Calu3 (cell line): ENCODE measurements at regions not wholly inside any gene's neighbourhood (a gene's known extent, or its start where the extent isn't known, plus 50 kb on each side); places are given as distances from the start of the nearest gene placed in this dataset.

Experiments
- BruUV-seq: library from RNA; stranded (reverse); fragments of 400-500 nt; replicated peaks from 2 replicates; lab custom pipeline; 2021; lab: Mats Ljungman, UMichigan
- CTCF ChIA-PET: fragments of 300-600 bp; sonication (Branson Sonifier 250); formaldehyde crosslinking; loops from one replicate; lab custom pipeline; 2022; ENCODE audit warnings: antibody characterized with exemption; lab: Charles Lee
- DNase-seq: peaks from one replicate; pipeline ENCODE4 v3.0.0; 2022
- H3K27ac Mint-ChIP-seq: one replicate; pipeline ENCODE4 v1.8.0; 2022; ENCODE audit warnings: mixed read lengths; ENCODE audit not compliant: unreplicated experiment
- H3K27me3 Mint-ChIP-seq: one replicate; pipeline ENCODE4 v1.8.0; 2022; ENCODE audit warnings: mixed read lengths; ENCODE audit not compliant: unreplicated experiment
- H3K36me3 Mint-ChIP-seq: one replicate; pipeline ENCODE4 v1.8.0; 2022; ENCODE audit warnings: mild to moderate bottlenecking, moderate library complexity, mixed read lengths; ENCODE audit not compliant: insufficient read depth, unreplicated experiment
- H3K4me1 Mint-ChIP-seq: one replicate; pipeline ENCODE4 v1.8.0; 2022; ENCODE audit warnings: mild to moderate bottlenecking, low read depth, mixed read lengths; ENCODE audit not compliant: unreplicated experiment
- H3K4me3 Mint-ChIP-seq: one replicate; pipeline ENCODE4 v1.8.0; 2022; ENCODE audit warnings: mild to moderate bottlenecking, low read depth, moderate library complexity, mixed read lengths; ENCODE audit not compliant: unreplicated experiment
- H3K9me3 Mint-ChIP-seq: one replicate; pipeline ENCODE4 v1.8.0; 2022; ENCODE audit warnings: low read depth, mixed read lengths; ENCODE audit not compliant: unreplicated experiment
- CTCF ChIP-seq: fragments of 200-600 bp; IDR thresholded peaks from one replicate; pipeline ENCODE4 v1.8.0; 2022; ENCODE audit warnings: antibody characterized with exemption; ENCODE audit not compliant: unreplicated experiment
- intact Hi-C: fragments of 100-400 bp; cut with micrococcal nuclease; formaldehyde crosslinking; loops from one replicate; pipeline ENCODE4 v1.10.0; 2022; ENCODE audit not compliant: unreplicated experiment

DNA sequence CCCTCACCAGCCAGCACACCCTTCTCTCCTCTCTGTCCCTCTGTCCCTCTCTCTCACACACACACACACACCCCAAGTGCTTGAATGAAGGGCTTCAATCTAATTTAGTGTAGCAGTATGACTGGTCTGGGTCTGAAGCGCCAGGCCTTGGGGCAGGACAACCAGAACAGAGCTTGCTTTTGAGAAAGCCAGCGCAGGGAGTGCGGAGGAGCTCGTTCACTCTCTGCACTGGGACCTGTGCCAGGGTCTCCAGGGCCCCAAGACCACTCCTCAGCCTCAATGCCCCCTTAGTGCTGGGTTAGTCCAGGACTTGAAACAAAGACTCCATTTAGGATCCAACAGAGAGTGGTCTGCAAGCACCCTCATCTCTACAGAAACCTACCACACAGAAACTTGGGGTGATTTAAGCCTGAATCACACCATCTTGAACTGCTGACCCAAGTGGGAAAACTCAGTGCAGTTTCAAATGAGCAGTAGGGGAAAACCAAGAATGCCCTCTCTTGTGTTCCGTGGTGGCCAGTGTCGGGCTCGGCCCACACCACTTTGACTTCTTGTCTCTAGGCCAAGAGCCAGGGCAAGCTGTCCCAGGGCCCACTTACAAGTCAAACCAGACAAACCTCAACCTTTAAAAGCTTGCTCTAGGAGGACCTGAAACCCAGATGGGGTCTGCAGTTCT, 66.6 kb upstream of the WIPF1 start:
- intact Hi-C loops: no loop called here
- TF ChIP-seq CTCF: no peak
- Mint-ChIP-seq H3K9me3 (no peaks in the 10 kb centered on the region), H3K36me3 (no peaks in the 10 kb centered on the region), H3K4me1 (no peaks in the 10 kb centered on the region), H3K27ac (no peak overlapping the region), H3K27me3 (peaks cover 38% of the 10 kb centered on the region), H3K4me3 (no peak overlapping the region)
- CTCF ChIA-PET: no interaction called here
- DNase-seq: no peak
- no TSS peak for BruUV-seq

DNA sequence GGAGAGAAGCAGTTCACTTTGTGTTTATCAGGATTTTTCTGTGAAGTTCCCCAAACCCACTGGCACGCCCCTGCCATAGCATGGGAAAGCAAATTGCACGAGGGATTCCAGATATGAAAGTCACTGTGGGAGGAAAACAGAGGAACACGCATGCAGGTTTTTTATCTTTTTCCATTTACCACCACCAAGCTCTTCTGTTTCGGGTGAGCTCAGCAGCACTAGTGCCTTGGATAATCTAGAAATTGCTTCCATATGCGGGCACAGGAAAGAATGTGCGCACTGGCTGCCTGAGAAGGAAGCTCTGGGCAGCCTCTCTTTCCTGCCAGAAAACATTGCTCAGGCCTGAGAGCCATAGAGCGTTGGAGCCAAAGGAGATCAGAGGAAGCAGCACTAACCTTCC, 65.9 kb upstream of the WIPF1 start:
- H3K9me3 Mint-ChIP-seq: no peaks in the 10 kb centered on the region
- intact Hi-C loops: no loop called here
- no peaks in the 10 kb centered on the region for H3K4me1 Mint-ChIP-seq
- TF ChIP-seq CTCF: no peak
- no peaks in the 10 kb centered on the region for H3K36me3 Mint-ChIP-seq
- peaks cover 36% of the 10 kb centered on the region for H3K27me3 Mint-ChIP-seq
- CTCF ChIA-PET: no interaction called here
- no peak overlapping the region for H3K4me3 Mint-ChIP-seq
- no peak for DNase-seq
- no peak overlapping the region for H3K27ac Mint-ChIP-seq
- BruUV-seq: no TSS peak

DNA sequence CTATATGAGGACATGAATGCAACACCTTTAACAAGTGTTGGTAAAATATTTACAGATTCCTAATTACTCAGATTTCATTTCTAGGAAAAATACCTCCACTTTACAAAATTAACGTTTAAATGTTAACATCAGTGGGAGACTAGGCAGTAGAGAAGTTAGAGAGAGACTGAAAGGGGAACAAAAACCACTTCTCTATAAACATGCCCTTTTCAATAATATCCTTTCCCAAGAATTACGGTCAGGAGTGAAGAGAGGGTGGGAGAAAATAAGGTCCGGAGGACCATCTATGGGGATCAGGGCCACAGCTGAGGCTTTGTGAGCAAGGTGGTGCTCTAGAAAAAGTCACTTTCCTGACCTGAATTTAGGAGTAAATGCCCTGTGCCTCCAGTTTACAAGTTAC, 65.3 kb upstream of the WIPF1 start:
- no peak overlapping the region for H3K27ac Mint-ChIP-seq
- no peak for TF ChIP-seq CTCF
- intact Hi-C loops: no loop called here
- no peaks in the 10 kb centered on the region for H3K4me1 Mint-ChIP-seq
- H3K9me3 Mint-ChIP-seq: no peaks in the 10 kb centered on the region
- no peak overlapping the region for H3K4me3 Mint-ChIP-seq
- no peak for DNase-seq
- no peaks in the 10 kb centered on the region for H3K36me3 Mint-ChIP-seq
- no TSS peak for BruUV-seq
- peaks cover 29% of the 10 kb centered on the region for H3K27me3 Mint-ChIP-seq
- CTCF ChIA-PET: no interaction called here

DNA sequence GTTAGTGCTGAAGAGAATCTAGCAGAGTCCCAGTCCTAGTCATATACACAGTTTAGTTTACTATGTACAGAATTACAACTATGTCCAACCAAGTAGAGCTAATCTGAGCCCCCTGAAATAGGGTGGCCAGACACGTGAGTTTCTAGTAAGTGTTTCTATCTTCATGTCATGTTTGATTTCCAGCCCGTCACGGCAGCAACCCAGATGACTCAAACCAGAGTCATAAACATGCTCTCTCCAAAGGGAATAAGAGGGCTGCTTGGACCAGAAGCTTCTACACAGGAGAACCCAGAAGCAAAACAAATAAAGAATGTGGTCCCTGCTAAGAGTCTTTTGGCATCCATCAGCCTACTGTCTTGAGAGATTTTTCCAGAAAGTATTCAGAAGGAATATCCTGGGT, 64.9 kb upstream of the WIPF1 start:
- Mint-ChIP-seq H3K9me3 (no peaks in the 10 kb centered on the region), H3K27ac (no peak overlapping the region), H3K4me1 (no peaks in the 10 kb centered on the region), H3K4me3 (no peak overlapping the region), H3K36me3 (no peaks in the 10 kb centered on the region), H3K27me3 (peaks cover 25% of the 10 kb centered on the region)
- BruUV-seq: no TSS peak
- CTCF ChIA-PET: no interaction called here
- no peak for TF ChIP-seq CTCF
- intact Hi-C loops: no loop called here
- DNase-seq: no peak
